HEK293 (cell line): ENCODE measurements at regions not wholly inside any gene's neighbourhood (a gene's known extent, or its start where the extent isn't known, plus 50 kb on each side); places are given as distances from the start of the nearest gene placed in this dataset.

Experiments
- CTCF ChIA-PET: fragments of 350-600 bp; formaldehyde crosslinking; extraction: SDS; loops from one replicate; lab custom pipeline; 2021; ENCODE audit warnings: antibody characterized with exemption; lab: Yijun Ruan, JAX
- POLR2A ChIA-PET: fragments of 300-600 bp; formaldehyde crosslinking; extraction: SDS; loops from one replicate; lab custom pipeline; 2020; ENCODE audit warnings: antibody characterized with exemption, inconsistent platforms; lab: Yijun Ruan, JAX
- H3K27ac ChIP-seq: fragments of 200-500 bp; sonication (Bioruptor generic); 2 replicates; pipeline ENCODE4 v1.5.1; 2014; ENCODE audit warnings: low read depth, low read length, control low read depth, inconsistent platforms; ENCODE audit errors: extremely low read depth
- H3K36me3 ChIP-seq, 2 experiments: fragments of 200-500 bp in 1 of 2; sonication (Bioruptor generic) in 1 of 2; 1 replicate in 1 of 2; 2 replicates in 1 of 2; pipeline ENCODE4 v1.5.1; 2014 to 2017; ENCODE audit warnings: inconsistent platforms in 2 of 2, low read length in 2 of 2; ENCODE audit not compliant: control insufficient read depth in 2 of 2, insufficient read depth in 1 of 2
- H3K4me1 ChIP-seq: fragments of 200-500 bp; sonication (Bioruptor generic); 2 replicates; pipeline ENCODE4 v1.5.1; 2014; ENCODE audit warnings: mild to moderate bottlenecking, low read length, inconsistent platforms; ENCODE audit not compliant: control insufficient read depth, insufficient read depth
- H3K4me3 ChIP-seq: 2 replicates; pipeline ENCODE4 v1.5.1; 2011; ENCODE audit warnings: low read depth, mild to moderate bottlenecking, control low read depth, low read length, moderate library complexity
- H3K9me3 ChIP-seq: fragments of 200-500 bp; sonication (Bioruptor generic); 2 replicates; pipeline ENCODE4 v1.5.1; 2014; ENCODE audit warnings: low read depth, low read length, inconsistent platforms; ENCODE audit not compliant: control insufficient read depth, insufficient read depth
- HOXA7 ChIP-seq: sonication (generic); formaldehyde crosslinking; IDR thresholded peaks from 2 replicates; pipeline ENCODE4 v1.8.1; 2022; ENCODE audit warnings: missing genetic modification reagents, borderline replicate concordance
- HOXD13 ChIP-seq: sonication (generic); formaldehyde crosslinking; IDR thresholded peaks from 2 replicates; pipeline ENCODE4 v1.8.0; 2022; ENCODE audit warnings: missing genetic modification reagents, borderline replicate concordance
- REPIN1 ChIP-seq: fragments of 450-650 bp; formaldehyde crosslinking; IDR thresholded peaks from 2 replicates; pipeline ENCODE4 v1.5.1; 2017; ENCODE audit warnings: missing biosample characterization, missing genetic modification characterization, low read depth
- SETDB1 ChIP-seq: IDR thresholded peaks from one replicate; pipeline ENCODE4 v1.6.1; 2017; ENCODE audit warnings: mild to moderate bottlenecking, low read length, moderate library complexity, mixed read lengths; ENCODE audit not compliant: insufficient read length
- ZBTB17 ChIP-seq: fragments of 450-650 bp; formaldehyde crosslinking; IDR thresholded peaks from 2 replicates; pipeline ENCODE4 v1.5.1; 2016; ENCODE audit warnings: missing biosample characterization, missing genetic modification characterization
- ZBTB7A ChIP-seq: fragments of 450-650 bp; formaldehyde crosslinking; IDR thresholded peaks from 2 replicates; pipeline ENCODE4 v1.5.1; 2016; ENCODE audit warnings: low read depth, missing biosample characterization, missing genetic modification characterization
- ZFP3 ChIP-seq: fragments of 450-650 bp; formaldehyde crosslinking; IDR thresholded peaks from 2 replicates; pipeline ENCODE4 v1.5.1; 2016; ENCODE audit warnings: low read depth, missing biosample characterization, missing genetic modification characterization
- ZIC2 ChIP-seq: fragments of 450-650 bp; formaldehyde crosslinking; IDR thresholded peaks from 2 replicates; pipeline ENCODE4 v1.5.1; 2016; ENCODE audit warnings: missing biosample characterization, missing genetic modification characterization
- ZNF2 ChIP-seq: fragments of 450-650 bp; formaldehyde crosslinking; IDR thresholded peaks from 2 replicates; pipeline ENCODE4 v1.5.1; 2016; ENCODE audit warnings: missing biosample characterization, missing genetic modification characterization
- ZNF202 ChIP-seq: fragments of 450-650 bp; formaldehyde crosslinking; IDR thresholded peaks from 2 replicates; pipeline ENCODE4 v1.5.1; 2016; ENCODE audit warnings: missing biosample characterization, missing genetic modification characterization, borderline replicate concordance
- ZNF274 ChIP-seq, 2 experiments: fragments of 200-500 bp in 1 of 2; fragments of 450-650 bp in 1 of 2; sonication (Bioruptor generic) in 1 of 2; formaldehyde crosslinking in 1 of 2; IDR thresholded peaks; 2 replicates each; pipeline versions ENCODE4 v1.5.1 to v1.6.1; 2014 to 2016; ENCODE audit warnings: borderline replicate concordance in 1 of 2, inconsistent platforms in 1 of 2, low read length in 1 of 2, missing biosample characterization in 1 of 2, missing genetic modification characterization in 1 of 2
- ZNF362 ChIP-seq: fragments of 450-650 bp; formaldehyde crosslinking; IDR thresholded peaks from 2 replicates; pipeline ENCODE4 v1.5.1; 2016; ENCODE audit warnings: missing biosample characterization, missing genetic modification characterization
- ZNF501 ChIP-seq: fragments of 450-650 bp; formaldehyde crosslinking; IDR thresholded peaks from 2 replicates; pipeline ENCODE4 v1.5.1; 2016; ENCODE audit warnings: missing biosample characterization, missing genetic modification characterization
- ZNF585B ChIP-seq: fragments of 450-650 bp; formaldehyde crosslinking; IDR thresholded peaks from 2 replicates; pipeline ENCODE4 v1.5.1; 2016; ENCODE audit warnings: missing biosample characterization, missing genetic modification characterization
- ZNF600 ChIP-seq: fragments of 450-650 bp; formaldehyde crosslinking; IDR thresholded peaks from 2 replicates; pipeline ENCODE4 v1.5.1; 2016; ENCODE audit warnings: missing biosample characterization, missing genetic modification characterization
- ZNF610 ChIP-seq: fragments of 450-650 bp; formaldehyde crosslinking; IDR thresholded peaks from 2 replicates; pipeline ENCODE4 v1.5.1; 2016; ENCODE audit warnings: missing biosample characterization, missing genetic modification characterization, borderline replicate concordance
- ZNF660 ChIP-seq: fragments of 450-650 bp; IDR thresholded peaks from 2 replicates; pipeline ENCODE4 v1.5.1; 2018; ENCODE audit warnings: missing biosample characterization, mild to moderate bottlenecking, missing genetic modification characterization
- ZNF677 ChIP-seq: fragments of 450-650 bp; IDR thresholded peaks from 2 replicates; pipeline ENCODE4 v1.5.0; 2018; ENCODE audit warnings: missing biosample characterization, mild to moderate bottlenecking, missing genetic modification characterization, moderate library complexity
- ZNF701 ChIP-seq: fragments of 450-650 bp; formaldehyde crosslinking; IDR thresholded peaks from 2 replicates; pipeline ENCODE4 v1.5.1; 2016; ENCODE audit warnings: missing biosample characterization, missing genetic modification characterization
- ZNF791 ChIP-seq: fragments of 450-650 bp; formaldehyde crosslinking; IDR thresholded peaks from 2 replicates; pipeline ENCODE4 v1.5.1; 2016; ENCODE audit warnings: missing biosample characterization, missing genetic modification characterization
- TF ChIP-seq, protein P1 (sequence below): fragments of 450-650 bp; formaldehyde crosslinking; IDR thresholded peaks from 2 replicates; pipeline ENCODE4 v1.5.1; 2016; ENCODE audit warnings: missing biosample characterization, missing genetic modification characterization, low read depth
- TF ChIP-seq, protein P2 (sequence below): fragments of 450-650 bp; formaldehyde crosslinking; IDR thresholded peaks from 2 replicates; pipeline ENCODE4 v1.5.1; 2016; ENCODE audit warnings: missing biosample characterization, missing genetic modification characterization

- H3K27ac ChIP-seq = no peak overlapping the region
- H3K9me3 ChIP-seq = no peaks in the 10 kb centered on the region
- H3K4me3 ChIP-seq = no peak overlapping the region
- H3K36me3 ChIP-seq = no peaks in the 10 kb centered on the region
- no peaks in the 10 kb centered on the region for H3K4me1 ChIP-seq
- POLR2A ChIA-PET = no interaction called here
- CTCF ChIA-PET = no interaction called here
- TF ChIP-seq ZNF2 (tag by site-specific recombination) (no peak), HOXA7 (CRISPR knock-in tag) (no peak), ZNF660 (tag by site-specific recombination) (no peak), ZBTB7A (tag by site-specific recombination) (no peak), ZIC2 (tag by site-specific recombination) (no peak), ZNF791 (tag by site-specific recombination) (no peak), ZNF585B (tag by site-specific recombination) (no peak), ZBTB17 (tag by site-specific recombination) (no peak)
- TF ChIP-seq, protein P1, sequence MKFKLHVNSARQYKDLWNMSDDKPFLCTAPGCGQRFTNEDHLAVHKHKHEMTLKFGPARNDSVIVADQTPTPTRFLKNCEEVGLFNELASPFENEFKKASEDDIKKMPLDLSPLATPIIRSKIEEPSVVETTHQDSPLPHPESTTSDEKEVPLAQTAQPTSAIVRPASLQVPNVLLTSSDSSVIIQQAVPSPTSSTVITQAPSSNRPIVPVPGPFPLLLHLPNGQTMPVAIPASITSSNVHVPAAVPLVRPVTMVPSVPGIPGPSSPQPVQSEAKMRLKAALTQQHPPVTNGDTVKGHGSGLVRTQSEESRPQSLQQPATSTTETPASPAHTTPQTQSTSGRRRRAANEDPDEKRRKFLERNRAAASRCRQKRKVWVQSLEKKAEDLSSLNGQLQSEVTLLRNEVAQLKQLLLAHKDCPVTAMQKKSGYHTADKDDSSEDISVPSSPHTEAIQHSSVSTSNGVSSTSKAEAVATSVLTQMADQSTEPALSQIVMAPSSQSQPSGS = no peak
Measured at GRCh38 chr2:128714851-128715312, 396.2 kb upstream of the HS6ST1 start.

DNA sequence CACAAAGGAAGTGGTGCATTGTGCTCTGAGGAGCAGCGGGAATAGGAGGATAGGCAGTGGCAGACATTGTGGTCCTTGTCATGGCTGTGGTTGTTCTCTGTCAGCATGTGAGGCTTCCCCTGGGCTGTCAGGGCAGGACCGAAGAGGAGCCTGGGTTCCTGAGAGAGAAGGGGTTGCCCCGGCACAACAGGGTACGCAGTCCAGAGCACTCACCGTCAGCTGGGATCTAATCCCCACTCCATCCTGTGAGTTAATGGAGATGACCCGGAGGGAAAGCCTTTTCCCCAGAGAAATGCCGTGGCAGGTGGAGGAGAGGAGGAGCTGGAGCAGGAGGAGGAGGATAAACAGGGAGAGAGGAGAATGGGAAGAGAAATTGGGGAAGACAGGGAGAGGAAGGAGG lies 396.7 kb upstream of the HS6ST1 start:
- CTCF ChIA-PET = interaction anchor here (0.6 kb wide), 1 partner anchor 233 kb away, joined by 4 read pairs; no protein-coding TSS in a partner anchor
- no peak for TF ChIP-seq ZNF600
- TF ChIP-seq ZNF202 (tag by site-specific recombination) = no peak
- TF ChIP-seq REPIN1 (tag by site-specific recombination) = no peak
- no peak for TF ChIP-seq SETDB1
- no peak for TF ChIP-seq ZNF610 (tag by site-specific recombination)
- TF ChIP-seq ZNF274 (IDR thresholded peaks at IDR 0.05; ENCODE audit: low read length) = no peak
- no peak for TF ChIP-seq ZNF274 (tag by site-specific recombination; IDR thresholded peaks at IDR 0.05; ENCODE audit: borderline replicate concordance)
- no peak for TF ChIP-seq ZNF362 (tag by site-specific recombination)
- TF ChIP-seq, protein P2, sequence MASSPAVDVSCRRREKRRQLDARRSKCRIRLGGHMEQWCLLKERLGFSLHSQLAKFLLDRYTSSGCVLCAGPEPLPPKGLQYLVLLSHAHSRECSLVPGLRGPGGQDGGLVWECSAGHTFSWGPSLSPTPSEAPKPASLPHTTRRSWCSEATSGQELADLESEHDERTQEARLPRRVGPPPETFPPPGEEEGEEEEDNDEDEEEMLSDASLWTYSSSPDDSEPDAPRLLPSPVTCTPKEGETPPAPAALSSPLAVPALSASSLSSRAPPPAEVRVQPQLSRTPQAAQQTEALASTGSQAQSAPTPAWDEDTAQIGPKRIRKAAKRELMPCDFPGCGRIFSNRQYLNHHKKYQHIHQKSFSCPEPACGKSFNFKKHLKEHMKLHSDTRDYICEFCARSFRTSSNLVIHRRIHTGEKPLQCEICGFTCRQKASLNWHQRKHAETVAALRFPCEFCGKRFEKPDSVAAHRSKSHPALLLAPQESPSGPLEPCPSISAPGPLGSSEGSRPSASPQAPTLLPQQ (tag by site-specific recombination) = no peak
- no peak for TF ChIP-seq ZFP3 (tag by site-specific recombination)
- no peak for TF ChIP-seq HOXD13 (CRISPR knock-in tag)
- no peak for TF ChIP-seq ZNF501 (tag by site-specific recombination)
- no peak for TF ChIP-seq ZNF701 (tag by site-specific recombination)
- no peak for TF ChIP-seq ZNF677 (tag by site-specific recombination)
- Histone ChIP-seq H3K4me3 (no peak overlapping the region), H3K4me1 (no peaks in the 10 kb centered on the region), H3K9me3 (no peaks in the 10 kb centered on the region), H3K36me3 (no peaks in the 10 kb centered on the region), H3K27ac (no peak overlapping the region)
- POLR2A ChIA-PET = no interaction called here
